HL-60 (cell line): ENCODE measurements at regions not wholly inside any gene's neighbourhood (a gene's known extent, or its start where the extent isn't known, plus 50 kb on each side); places are given as distances from the start of the nearest gene placed in this dataset.

Experiments
- CTCF ChIP-seq: IDR thresholded peaks from one replicate; pipeline ENCODE4 v1.5.1; 2011; ENCODE audit warnings: low read length, control low read depth, inconsistent platforms; ENCODE audit not compliant: insufficient read depth
- GABPA ChIP-seq: IDR thresholded peaks from 2 replicates; pipeline ENCODE4 v1.6.1; 2012; ENCODE audit warnings: low read depth
- POLR2AphosphoS5 ChIP-seq: IDR thresholded peaks from 2 replicates; pipeline ENCODE4 v1.6.1; 2012; ENCODE audit warnings: low read depth
- SPI1 ChIP-seq: IDR thresholded peaks from 2 replicates; pipeline ENCODE4 v1.6.1; 2012; ENCODE audit warnings: low read depth, mild to moderate bottlenecking, borderline replicate concordance

GRCh38 chr13:37457612-37458011 is 141.0 kb downstream of the POSTN start:
- TF ChIP-seq CTCF (no peak), SPI1 (no peak), POLR2AphosphoS5 (no peak), GABPA (no peak)
